ENCODE measurements at regions not wholly inside any gene's neighbourhood (a gene's known extent, or its start where the extent isn't known, plus 50 kb on each side); places are given as distances from the start of the nearest gene placed in this dataset.

- no peaks in the 10 kb centered on the region for H3K27me3 ChIP-seq (replicated peaks; ENCODE audit: control insufficient read depth, insufficient read depth, low read length)
- DNase-seq (ENCODE audit: extremely low read depth, insufficient read length), result no peak
- no peaks in the 10 kb centered on the region for H3K36me3 ChIP-seq (ENCODE audit: control insufficient read depth, insufficient read depth, low read length)
- no peak for TF ChIP-seq CTCF (IDR thresholded peaks at IDR 0.05; ENCODE audit: insufficient read depth, low read length, poor library complexity, severe bottlenecking)
- H3K4me3 ChIP-seq (replicated peaks; ENCODE audit: low read depth, low read length), result no peak overlapping the region
Observed at GRCh38 chr13:33730619-33731018, 87.3 kb upstream of the RFC3 start.

GRCh38 chr13:33735276-33735675 lies 82.7 kb upstream of the RFC3 start:
- Histone ChIP-seq H3K36me3 (ENCODE audit: control insufficient read depth, insufficient read depth, low read length) (no peaks in the 10 kb centered on the region), H3K27me3 (replicated peaks; ENCODE audit: control insufficient read depth, insufficient read depth, low read length) (no peaks in the 10 kb centered on the region), H3K4me3 (replicated peaks; ENCODE audit: low read depth, low read length) (no peak overlapping the region)
- no peak for TF ChIP-seq CTCF (IDR thresholded peaks at IDR 0.05; ENCODE audit: insufficient read depth, low read length, poor library complexity, severe bottlenecking)
- no peak for DNase-seq (ENCODE audit: extremely low read depth, insufficient read length)

- Histone ChIP-seq H3K36me3 (ENCODE audit: control insufficient read depth, insufficient read depth, low read length) (no peaks in the 10 kb centered on the region), H3K4me3 (replicated peaks; ENCODE audit: low read depth, low read length) (no peak overlapping the region), H3K27me3 (replicated peaks; ENCODE audit: control insufficient read depth, insufficient read depth, low read length) (no peaks in the 10 kb centered on the region)
- TF ChIP-seq CTCF (IDR thresholded peaks at IDR 0.05; ENCODE audit: insufficient read depth, low read length, poor library complexity, severe bottlenecking), result no peak
- no peak for DNase-seq (ENCODE audit: extremely low read depth, insufficient read length)
Observed at GRCh38 chr13:33739254-33739653, 78.7 kb upstream of the RFC3 start.

GRCh38 chr13:33740134-33740538 lies 77.8 kb upstream of the RFC3 start:
- no peaks in the 10 kb centered on the region for H3K27me3 ChIP-seq (replicated peaks; ENCODE audit: control insufficient read depth, insufficient read depth, low read length)
- no peaks in the 10 kb centered on the region for H3K36me3 ChIP-seq (ENCODE audit: control insufficient read depth, insufficient read depth, low read length)
- TF ChIP-seq CTCF (IDR thresholded peaks at IDR 0.05; ENCODE audit: insufficient read depth, low read length, poor library complexity, severe bottlenecking), result no peak
- H3K4me3 ChIP-seq (replicated peaks; ENCODE audit: low read depth, low read length), result no peak overlapping the region
- no peak for DNase-seq (ENCODE audit: extremely low read depth, insufficient read length)

GRCh38 chr13:33742321-33742720 lies 75.6 kb upstream of the RFC3 start:
- Histone ChIP-seq H3K4me3 (replicated peaks; ENCODE audit: low read depth, low read length) (no peak overlapping the region), H3K27me3 (replicated peaks; ENCODE audit: control insufficient read depth, insufficient read depth, low read length) (no peaks in the 10 kb centered on the region), H3K36me3 (ENCODE audit: control insufficient read depth, insufficient read depth, low read length) (no peaks in the 10 kb centered on the region)
- TF ChIP-seq CTCF (IDR thresholded peaks at IDR 0.05; ENCODE audit: insufficient read depth, low read length, poor library complexity, severe bottlenecking), result no peak
- DNase-seq (ENCODE audit: extremely low read depth, insufficient read length), result no peak

All from GM06990 (cell line).